Right forelimb (tissue), 1 donor: ENCODE measurements at regions not wholly inside any gene's neighbourhood (a gene's known extent, or its start where the extent isn't known, plus 50 kb on each side); places are given as distances from the start of the nearest gene placed in this dataset.

Experiments
- DNase-seq: peaks from one replicate; pipeline ENCODE4 v3.0.0-alpha.2; 2018

DNA sequence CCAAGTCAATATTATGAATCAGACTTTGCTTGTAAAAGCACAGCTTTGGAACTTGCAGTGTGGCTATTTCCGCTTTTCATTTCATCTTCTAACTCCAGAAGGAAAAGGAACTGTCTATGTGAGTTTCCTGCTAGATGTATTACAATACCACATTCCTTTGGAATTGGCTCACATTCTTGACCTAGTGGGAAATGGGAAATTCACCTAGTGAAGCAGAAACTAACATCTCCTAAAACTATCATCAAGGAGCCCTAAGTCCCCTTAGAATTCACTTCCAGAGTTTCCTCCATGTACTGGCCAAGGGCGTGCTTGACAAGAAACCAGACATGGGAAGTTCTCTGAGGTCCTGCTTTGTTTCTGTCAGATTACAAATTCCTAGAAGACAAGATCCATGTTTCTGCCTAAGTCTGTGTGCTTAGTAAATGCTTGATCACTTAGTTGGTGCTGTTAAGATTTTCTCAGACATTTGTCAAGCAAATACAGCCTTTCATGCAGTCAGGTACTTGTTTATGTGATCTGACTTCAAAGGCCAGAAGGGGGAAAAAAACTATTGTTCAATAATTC lies 275.7 kb upstream of the FN1 start:
- no peak for DNase-seq

DNA sequence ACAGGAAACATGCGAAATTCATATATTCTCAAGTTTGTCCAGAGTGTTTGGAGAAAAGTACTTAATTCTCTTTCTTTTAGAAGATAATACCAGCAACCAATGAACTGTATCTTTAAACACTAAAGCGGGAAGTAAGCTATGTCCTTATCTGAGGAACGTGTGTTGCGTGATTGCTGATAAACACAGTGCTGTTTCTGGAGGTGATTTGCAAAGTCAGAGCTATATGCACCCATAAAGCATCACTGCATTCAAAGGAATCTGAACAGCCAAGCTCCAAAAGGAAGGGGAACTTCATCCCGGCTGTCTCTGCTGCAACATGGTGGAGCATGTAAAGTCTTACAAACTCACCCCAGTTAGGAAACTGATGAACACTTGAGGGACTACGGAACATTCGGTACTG lies 271.7 kb upstream of the FN1 start:
- DNase-seq: no peak

GRCh38 chr2:215705771-215706361 lies 270.0 kb upstream of the FN1 start:
- DNase-seq: no peak

- DNase-seq: no peak
These were observed 269.4 kb upstream of the FN1 start for GRCh38 chr2:215705281-215705680.

- no peak for DNase-seq
These were observed 266.4 kb upstream of the FN1 start for GRCh38 chr2:215702116-215702902.

- DNase-seq: no peak
These were observed 264.1 kb upstream of the FN1 start for GRCh38 chr2:215699700-215700538.

DNA sequence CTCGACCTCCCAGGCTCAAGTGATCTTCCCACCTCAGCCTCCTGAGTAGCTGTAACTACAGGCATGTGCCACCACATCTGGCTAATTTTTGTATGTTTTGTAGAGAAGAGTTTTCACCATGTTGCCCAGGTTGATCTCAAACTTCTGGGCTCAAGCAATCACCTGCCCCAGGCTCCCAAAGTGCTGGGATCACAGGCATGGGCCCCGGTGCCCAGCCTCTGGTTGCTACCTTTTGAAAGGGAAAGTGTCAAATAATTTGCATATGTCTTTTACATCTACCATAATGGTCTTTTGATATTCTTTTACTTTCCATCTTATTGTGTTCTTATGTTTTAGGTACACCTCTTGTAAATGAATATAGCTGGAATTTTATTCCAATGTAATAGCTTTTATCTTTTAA lies 263.1 kb upstream of the FN1 start:
- no peak for DNase-seq

DNA sequence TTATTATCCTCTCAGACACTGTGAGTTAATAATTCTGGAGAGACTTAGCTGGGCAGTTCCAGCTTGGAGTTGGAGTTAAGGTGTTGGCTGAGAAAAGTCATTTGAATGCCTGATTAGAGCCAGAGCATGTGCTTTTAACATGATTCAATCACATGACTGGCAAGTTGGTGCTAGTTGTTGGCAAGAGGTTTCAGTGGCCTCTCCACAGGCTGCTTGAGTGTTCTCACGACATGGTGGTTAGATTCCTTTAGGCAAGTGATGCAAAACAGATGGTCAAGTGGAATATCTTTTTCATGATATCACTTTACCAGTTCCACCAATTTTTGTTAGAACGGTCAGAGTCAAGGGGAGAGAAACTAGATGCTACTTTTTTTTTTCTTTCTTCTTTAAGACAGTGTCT lies 262.7 kb upstream of the FN1 start:
- no peak for DNase-seq

- DNase-seq: no peak
These were observed 261.6 kb upstream of the FN1 start for GRCh38 chr2:215697496-215697895.

- no peak for DNase-seq
These were observed 261.1 kb upstream of the FN1 start for GRCh38 chr2:215697003-215697402.

DNA sequence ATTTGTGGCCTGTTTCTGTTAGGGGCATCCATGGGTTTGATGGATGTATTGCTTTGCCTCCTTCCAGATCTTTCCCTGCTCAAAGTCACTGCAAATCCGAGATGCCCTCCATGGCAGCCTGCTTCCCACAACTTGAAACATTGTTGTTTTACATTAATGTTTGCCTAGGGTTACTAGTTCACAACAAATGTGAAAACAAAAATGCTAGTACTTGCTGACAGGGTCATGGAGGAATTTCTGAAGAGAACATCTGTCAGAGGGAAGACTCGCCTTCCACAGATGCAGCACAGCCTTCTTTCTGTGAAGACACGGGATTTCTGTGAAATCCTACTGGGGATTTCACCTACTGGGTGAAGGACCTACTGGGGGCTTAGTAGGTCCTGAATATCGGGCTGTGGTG lies 260.0 kb upstream of the FN1 start:
- no peak for DNase-seq

- no peak for DNase-seq
These were observed 258.2 kb upstream of the FN1 start for GRCh38 chr2:215693999-215694580.

- no peak for DNase-seq
These were observed 257.5 kb upstream of the FN1 start for GRCh38 chr2:215693193-215693998.

DNA sequence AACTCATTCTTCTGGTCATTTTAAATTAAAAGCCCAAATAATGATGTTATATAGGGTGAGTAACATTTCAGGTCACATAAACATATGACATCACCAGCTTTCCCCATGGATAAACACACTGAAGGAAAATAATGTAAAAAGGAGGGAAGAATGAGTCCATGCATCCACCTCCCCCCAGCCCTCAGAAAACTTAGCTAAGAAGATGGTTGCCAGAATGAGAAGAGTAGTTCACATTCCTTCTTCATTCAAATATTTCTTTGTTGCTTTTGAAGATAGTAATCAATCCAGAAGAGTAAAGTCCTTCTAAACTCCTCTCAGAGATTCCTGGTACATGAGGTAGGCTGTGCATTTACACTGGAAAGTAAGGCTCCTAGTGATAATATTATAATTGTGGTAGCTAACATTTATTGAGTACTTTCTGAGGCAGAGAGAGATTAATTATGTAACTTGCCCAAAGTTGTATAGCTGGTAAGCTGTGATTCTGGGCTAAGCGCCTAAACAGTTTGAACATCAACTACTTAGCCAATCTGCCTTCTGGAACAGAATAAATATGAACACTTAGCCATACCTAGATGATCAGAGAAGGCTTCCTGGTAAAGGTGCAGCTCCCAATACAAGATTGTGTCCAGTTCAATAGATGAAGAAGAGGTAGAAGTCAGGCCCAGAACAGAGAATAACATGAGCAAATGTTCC lies 256.7 kb upstream of the FN1 start:
- DNase-seq: no peak

- no peak for DNase-seq
These were observed 255.5 kb upstream of the FN1 start for GRCh38 chr2:215691346-215691745.

DNA sequence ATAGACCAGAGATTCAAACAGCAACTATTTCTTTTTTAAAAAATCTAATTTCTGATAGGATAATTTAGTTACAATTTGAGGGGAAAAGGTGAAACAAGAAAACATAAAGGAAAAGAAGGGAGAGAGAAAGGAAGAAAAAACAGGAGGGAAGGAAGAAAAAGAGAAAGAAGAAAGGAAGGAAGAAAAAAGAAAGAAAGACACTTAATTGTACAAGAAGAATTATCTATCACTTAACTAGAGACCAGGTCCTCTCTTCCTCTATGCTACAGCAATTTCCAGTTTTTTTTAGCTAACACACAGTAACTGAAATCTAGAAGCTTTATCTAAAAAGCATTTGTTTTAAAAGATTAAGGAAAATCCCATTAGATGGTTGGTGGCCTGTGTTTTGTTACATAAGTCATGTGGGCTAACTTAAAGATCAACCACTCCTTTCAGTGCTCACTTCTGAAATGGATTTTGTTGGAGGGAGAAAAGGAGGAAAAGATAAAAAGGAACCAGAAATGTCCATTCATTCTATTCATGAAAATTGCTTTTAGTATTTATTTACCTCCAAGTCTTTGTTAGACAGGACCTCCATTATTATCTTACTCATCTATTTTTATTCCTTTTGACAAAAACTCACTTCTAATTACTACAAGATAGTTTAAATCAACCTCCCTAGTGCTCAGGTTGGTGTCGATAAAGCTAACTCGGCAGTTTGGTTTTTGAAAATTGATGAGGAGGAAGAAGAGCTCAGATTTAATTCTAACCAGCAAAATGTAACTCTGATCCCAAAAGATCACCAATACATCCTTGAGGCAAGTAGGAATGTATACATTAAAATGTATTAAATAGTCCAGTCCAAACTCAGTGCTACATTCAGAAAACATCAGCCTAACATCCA lies 251.5 kb upstream of the FN1 start:
- DNase-seq: no peak

GRCh38 chr2:215685238-215685990 lies 249.5 kb upstream of the FN1 start:
- no peak for DNase-seq

- DNase-seq: no peak
These were observed 248.8 kb upstream of the FN1 start for GRCh38 chr2:215684448-215685237.

DNA sequence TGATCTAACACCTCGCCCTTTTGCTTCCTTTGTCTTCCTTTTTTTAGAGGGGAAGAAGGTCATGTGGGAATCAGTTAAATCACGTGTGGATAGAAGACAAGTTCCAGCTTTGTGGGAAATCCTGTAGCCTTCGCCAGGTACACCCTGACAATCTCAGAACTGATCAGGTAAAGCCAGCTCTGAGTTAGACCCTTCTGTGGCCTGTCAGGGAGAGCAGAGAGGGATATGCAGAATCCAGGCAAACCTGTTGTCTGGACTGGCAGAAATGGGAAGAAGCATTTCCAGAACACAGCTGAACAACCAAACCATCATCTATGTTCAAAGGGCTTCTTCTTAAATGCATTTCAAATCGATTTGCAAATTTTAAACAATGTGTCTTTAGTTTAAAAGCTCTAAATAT lies 247.4 kb upstream of the FN1 start:
- no peak for DNase-seq
